Transverse colon (tissue), 3 donors: ENCODE measurements at regions not wholly inside any gene's neighbourhood (a gene's known extent, or its start where the extent isn't known, plus 50 kb on each side); places are given as distances from the start of the nearest gene placed in this dataset.

Experiments used
- EP300 ChIP-seq: sonication (generic); formaldehyde crosslinking; IDR thresholded peaks from one replicate; pipeline ENCODE4 v1.6.1; 2017; ENCODE audit warnings: antibody characterized with exemption, low read depth
- TF ChIP-seq, protein P1 (sequence below), 5 experiments: fragments of 200-600 bp in 3 of 5; fragments of 450-650 bp in 2 of 5; sonication (generic) in 3 of 5; IDR thresholded peaks; 1 replicate in 2 of 5; 2 replicates in 3 of 5; pipeline ENCODE4 v1.5.1; 2016 to 2017; ENCODE audit warnings: antibody characterized with exemption in 5 of 5, inconsistent platforms in 3 of 5, mild to moderate bottlenecking in 2 of 5, moderate library complexity in 1 of 5

DNA sequence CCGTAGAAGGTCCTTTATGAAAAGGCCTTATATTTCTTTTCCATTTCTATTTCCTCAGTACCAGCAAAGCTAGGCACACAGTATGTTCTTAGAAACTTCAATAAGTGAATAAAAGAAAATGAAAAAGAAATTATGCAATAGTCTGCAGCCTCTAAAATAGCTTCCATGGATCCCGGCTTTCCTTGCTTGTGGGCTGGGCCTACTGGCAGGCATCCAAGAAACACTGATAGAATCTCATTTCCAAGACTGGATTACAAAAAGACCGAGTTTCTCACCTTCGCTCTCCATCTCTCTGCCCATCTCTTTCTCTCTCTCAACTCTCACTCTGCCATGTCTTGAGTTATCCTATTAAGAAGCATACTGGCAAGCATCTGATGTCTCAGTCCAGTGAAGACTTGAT lies 187.5 kb upstream of the FKBP1C start:
- TF ChIP-seq, protein P1, sequence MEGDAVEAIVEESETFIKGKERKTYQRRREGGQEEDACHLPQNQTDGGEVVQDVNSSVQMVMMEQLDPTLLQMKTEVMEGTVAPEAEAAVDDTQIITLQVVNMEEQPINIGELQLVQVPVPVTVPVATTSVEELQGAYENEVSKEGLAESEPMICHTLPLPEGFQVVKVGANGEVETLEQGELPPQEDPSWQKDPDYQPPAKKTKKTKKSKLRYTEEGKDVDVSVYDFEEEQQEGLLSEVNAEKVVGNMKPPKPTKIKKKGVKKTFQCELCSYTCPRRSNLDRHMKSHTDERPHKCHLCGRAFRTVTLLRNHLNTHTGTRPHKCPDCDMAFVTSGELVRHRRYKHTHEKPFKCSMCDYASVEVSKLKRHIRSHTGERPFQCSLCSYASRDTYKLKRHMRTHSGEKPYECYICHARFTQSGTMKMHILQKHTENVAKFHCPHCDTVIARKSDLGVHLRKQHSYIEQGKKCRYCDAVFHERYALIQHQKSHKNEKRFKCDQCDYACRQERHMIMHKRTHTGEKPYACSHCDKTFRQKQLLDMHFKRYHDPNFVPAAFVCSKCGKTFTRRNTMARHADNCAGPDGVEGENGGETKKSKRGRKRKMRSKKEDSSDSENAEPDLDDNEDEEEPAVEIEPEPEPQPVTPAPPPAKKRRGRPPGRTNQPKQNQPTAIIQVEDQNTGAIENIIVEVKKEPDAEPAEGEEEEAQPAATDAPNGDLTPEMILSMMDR (IDR thresholded peaks at IDR 0.05): no peak
- TF ChIP-seq EP300: no peak
